ENCODE measurements at regions not wholly inside any gene's neighbourhood (a gene's known extent, or its start where the extent isn't known, plus 50 kb on each side); places are given as distances from the start of the nearest gene placed in this dataset.

DNA sequence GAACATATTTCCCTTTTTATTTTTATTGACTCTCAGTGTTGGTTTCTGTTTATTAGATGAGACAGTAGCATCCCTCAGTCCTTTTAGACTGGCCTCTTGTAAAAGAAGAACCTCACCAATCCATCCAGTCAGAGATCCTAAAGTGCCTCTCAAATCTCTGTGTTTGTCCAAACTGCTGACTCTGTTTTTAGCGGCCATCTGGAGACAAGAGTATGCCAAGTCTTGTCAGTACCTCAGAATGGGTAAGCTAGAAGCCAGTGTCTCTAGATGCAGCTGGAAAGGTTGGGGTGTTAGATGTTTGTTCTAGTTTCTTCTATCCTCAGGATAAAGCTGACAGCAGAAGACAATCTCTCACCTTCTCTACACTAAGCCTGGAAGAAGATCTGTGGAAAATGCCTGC is 537.7 kb upstream of the ZNF385D start:
- H3K4me3 ChIP-seq (ENCODE audit: low read depth, low read length): no peak overlapping the region
- no peak for DNase-seq (ENCODE audit: low read depth, low spot score)
- TF ChIP-seq, protein P1, sequence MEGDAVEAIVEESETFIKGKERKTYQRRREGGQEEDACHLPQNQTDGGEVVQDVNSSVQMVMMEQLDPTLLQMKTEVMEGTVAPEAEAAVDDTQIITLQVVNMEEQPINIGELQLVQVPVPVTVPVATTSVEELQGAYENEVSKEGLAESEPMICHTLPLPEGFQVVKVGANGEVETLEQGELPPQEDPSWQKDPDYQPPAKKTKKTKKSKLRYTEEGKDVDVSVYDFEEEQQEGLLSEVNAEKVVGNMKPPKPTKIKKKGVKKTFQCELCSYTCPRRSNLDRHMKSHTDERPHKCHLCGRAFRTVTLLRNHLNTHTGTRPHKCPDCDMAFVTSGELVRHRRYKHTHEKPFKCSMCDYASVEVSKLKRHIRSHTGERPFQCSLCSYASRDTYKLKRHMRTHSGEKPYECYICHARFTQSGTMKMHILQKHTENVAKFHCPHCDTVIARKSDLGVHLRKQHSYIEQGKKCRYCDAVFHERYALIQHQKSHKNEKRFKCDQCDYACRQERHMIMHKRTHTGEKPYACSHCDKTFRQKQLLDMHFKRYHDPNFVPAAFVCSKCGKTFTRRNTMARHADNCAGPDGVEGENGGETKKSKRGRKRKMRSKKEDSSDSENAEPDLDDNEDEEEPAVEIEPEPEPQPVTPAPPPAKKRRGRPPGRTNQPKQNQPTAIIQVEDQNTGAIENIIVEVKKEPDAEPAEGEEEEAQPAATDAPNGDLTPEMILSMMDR (IDR thresholded peaks at IDR 0.05; ENCODE audit: low read depth, low read length): no peak
- in situ Hi-C loops (cut with HindIII; ENCODE audit: low sequenced_read_pairs): no loop called here

DNA sequence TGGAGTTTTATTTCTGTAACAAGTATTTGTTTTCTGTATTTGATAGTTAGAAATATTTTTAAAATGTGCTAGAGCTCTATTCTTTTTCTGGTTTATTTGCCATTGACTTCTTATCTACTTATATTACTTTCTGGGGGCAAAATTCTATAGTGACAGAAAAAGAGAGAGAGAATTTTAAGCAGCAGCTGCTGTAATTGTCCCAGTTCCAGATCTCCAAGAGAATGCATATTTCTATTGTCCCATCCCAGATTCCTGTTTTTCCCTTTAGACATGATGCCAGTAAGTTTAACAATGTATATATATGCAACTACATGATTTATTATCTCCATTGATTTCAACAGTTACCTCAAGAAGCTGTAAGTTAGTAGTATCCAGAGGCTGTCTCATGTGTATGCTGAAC is 541.7 kb upstream of the ZNF385D start:
- H3K4me3 ChIP-seq (ENCODE audit: low read depth, low read length): no peak overlapping the region
- in situ Hi-C loops (cut with HindIII; ENCODE audit: low sequenced_read_pairs): no loop called here
- TF ChIP-seq, protein P1 (IDR thresholded peaks at IDR 0.05; ENCODE audit: low read depth, low read length): no peak
- no peak for DNase-seq (ENCODE audit: low read depth, low spot score)

DNA sequence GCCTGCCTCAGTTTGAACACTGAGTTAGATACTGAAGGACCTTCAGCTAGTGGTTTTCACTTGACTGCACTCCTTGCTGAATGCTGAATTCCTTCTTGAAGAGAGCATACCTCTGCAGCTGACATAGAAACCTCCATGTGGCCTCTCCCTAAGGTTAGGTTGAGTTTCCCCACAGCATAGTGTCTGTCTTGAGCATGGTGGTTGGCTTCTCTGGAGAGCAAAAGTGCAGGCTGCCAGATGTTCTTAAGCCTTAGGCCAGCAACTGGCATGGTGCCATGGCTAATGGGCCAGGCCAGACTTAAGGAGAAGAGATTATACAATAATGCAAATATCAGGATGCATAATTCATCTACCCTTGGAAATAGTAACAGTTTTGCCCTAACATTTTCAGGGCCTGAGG is 545.6 kb upstream of the ZNF385D start:
- TF ChIP-seq, protein P1 (IDR thresholded peaks at IDR 0.05; ENCODE audit: low read depth, low read length): no peak
- no peak overlapping the region for H3K4me3 ChIP-seq (ENCODE audit: low read depth, low read length)
- in situ Hi-C loops (cut with HindIII; ENCODE audit: low sequenced_read_pairs): no loop called here
- peak; percentile 44 for DNase-seq (ENCODE audit: low read depth, low spot score)

DNA sequence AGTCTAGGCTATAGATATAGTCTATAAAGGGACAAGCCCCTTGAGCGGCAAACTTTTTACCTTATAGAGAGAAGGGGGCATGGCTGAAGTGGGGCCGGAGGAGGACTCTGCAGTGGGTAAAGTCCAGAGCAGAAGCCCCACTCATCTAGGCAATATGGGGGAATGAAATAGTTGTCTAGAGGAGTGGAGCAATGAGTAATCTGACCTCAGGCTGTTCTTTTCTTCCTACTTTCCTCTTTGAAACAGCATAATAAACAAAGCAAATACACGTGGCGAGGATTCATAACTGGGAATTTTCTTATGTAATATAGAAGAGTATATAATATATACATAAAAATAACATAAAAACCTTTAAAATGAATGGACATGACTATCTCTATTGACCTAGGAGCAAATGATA is 546.4 kb upstream of the ZNF385D start:
- no peak for DNase-seq (ENCODE audit: low read depth, low spot score)
- TF ChIP-seq, protein P1 (IDR thresholded peaks at IDR 0.05; ENCODE audit: low read depth, low read length): no peak
- H3K4me3 ChIP-seq (ENCODE audit: low read depth, low read length): no peak overlapping the region
- in situ Hi-C loops (cut with HindIII; ENCODE audit: low sequenced_read_pairs): no loop called here

DNA sequence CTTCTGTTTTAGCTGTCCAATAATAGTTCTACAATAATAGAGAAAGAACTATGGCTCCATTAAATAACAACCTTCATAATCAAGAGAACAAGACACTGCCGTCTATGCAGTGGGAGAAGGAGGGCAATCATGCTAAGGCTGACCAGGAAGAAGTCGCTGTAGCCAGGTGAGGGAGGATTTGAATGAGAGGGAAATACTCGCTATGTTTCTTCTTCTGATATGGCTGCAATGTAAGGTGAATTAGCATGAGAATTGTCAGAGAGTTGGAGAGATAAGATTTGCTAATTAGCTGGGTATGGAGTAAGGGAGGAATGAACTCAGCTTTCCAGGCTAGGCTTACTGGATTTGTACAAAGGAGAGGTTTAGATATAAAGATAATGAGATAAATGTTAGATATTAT is 555.4 kb upstream of the ZNF385D start:
- TF ChIP-seq, protein P1 (IDR thresholded peaks at IDR 0.05; ENCODE audit: low read depth, low read length): no peak
- H3K4me3 ChIP-seq (ENCODE audit: low read depth, low read length): no peak overlapping the region
- in situ Hi-C loops (cut with HindIII; ENCODE audit: low sequenced_read_pairs): no loop called here
- DNase-seq (ENCODE audit: low read depth, low spot score): no peak

DNA sequence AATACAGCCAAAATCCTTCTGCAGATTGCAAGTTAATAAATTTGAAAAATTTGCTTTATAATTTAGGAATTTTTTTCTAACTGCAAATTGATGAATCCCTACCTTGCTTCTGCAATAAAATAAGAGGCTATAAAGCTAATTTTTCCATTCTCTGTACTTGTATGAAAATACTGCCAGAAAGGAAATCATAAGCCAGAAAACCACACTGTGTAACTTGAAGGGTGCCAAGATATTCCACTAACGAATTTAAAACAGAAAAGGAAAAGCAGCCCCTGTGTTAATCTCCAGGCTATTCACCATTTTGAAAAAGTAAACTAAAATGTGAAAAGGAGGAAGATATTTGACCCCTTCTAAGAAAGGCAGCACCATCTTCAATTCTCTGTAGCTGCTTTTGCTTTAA is 557.9 kb upstream of the ZNF385D start:
- no peak overlapping the region for H3K4me3 ChIP-seq (ENCODE audit: low read depth, low read length)
- in situ Hi-C loops (cut with HindIII; ENCODE audit: low sequenced_read_pairs): no loop called here
- TF ChIP-seq, protein P1 (IDR thresholded peaks at IDR 0.05; ENCODE audit: low read depth, low read length): no peak
- DNase-seq (ENCODE audit: low read depth, low spot score): no peak

DNA sequence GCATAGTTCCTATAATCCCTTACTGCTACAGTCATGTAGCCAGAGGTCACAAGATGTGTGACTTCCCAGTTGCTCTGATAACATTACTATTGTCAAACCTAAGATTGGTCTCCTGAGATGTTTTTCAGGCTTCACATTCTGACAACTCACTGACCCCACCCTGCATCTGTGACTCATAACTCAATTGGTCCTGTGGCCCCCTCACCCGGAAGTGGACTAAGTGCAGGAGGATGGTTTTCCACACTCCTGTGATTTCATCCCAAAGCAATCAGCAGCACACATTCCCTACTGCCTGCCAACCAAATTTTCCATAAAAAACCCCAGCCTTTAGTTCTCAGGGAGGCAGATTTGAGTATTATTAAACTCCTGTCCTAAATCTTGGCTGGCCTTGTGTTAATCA is 564.9 kb upstream of the ZNF385D start:
- H3K4me3 ChIP-seq (ENCODE audit: low read depth, low read length): no peak overlapping the region
- TF ChIP-seq, protein P1 (IDR thresholded peaks at IDR 0.05; ENCODE audit: low read depth, low read length): no peak
- in situ Hi-C loops (cut with HindIII; ENCODE audit: low sequenced_read_pairs): no loop called here
- DNase-seq (ENCODE audit: low read depth, low spot score): no peak

Data from astrocyte of the spinal cord (primary cell).